Chondrocyte (in vitro differentiated cells): ENCODE measurements at regions not wholly inside any gene's neighbourhood (a gene's known extent, or its start where the extent isn't known, plus 50 kb on each side); places are given as distances from the start of the nearest gene placed in this dataset.

ENCODE experiments used
- DNase-seq: peaks from one replicate; pipeline ENCODE4 v3.0.0; 2021; ENCODE audit warnings: mixed read lengths, low spot score
- H3K27ac Mint-ChIP-seq: one replicate; pipeline ENCODE4 v1.8.0; 2021; ENCODE audit warnings: mild to moderate bottlenecking, moderate library complexity, mixed read lengths; ENCODE audit not compliant: unreplicated experiment
- H3K27me3 Mint-ChIP-seq: 2 replicates; pipeline ENCODE4 v1.8.0; 2021; ENCODE audit warnings: low read depth, mixed read lengths
- H3K36me3 Mint-ChIP-seq: 2 replicates; pipeline ENCODE4 v1.8.0; 2021; ENCODE audit warnings: low read depth, mixed read lengths
- H3K4me1 Mint-ChIP-seq: 2 replicates; pipeline ENCODE4 v1.8.0; 2021; ENCODE audit warnings: low read depth, mild to moderate bottlenecking, mixed read lengths
- H3K4me3 Mint-ChIP-seq: one replicate; pipeline ENCODE4 v1.8.0; 2021; ENCODE audit warnings: mild to moderate bottlenecking, moderate library complexity, mixed read lengths; ENCODE audit not compliant: unreplicated experiment
- H3K9me3 Mint-ChIP-seq: 2 replicates; pipeline ENCODE4 v1.8.0; 2021; ENCODE audit warnings: low read depth, mixed read lengths
- TF ChIP-seq, protein P1 (sequence below): fragments of 200-600 bp; sonication (generic); IDR thresholded peaks from 2 replicates; pipeline ENCODE4 v1.5.0; 2021; ENCODE audit warnings: antibody characterized with exemption, mild to moderate bottlenecking, moderate library complexity

DNA sequence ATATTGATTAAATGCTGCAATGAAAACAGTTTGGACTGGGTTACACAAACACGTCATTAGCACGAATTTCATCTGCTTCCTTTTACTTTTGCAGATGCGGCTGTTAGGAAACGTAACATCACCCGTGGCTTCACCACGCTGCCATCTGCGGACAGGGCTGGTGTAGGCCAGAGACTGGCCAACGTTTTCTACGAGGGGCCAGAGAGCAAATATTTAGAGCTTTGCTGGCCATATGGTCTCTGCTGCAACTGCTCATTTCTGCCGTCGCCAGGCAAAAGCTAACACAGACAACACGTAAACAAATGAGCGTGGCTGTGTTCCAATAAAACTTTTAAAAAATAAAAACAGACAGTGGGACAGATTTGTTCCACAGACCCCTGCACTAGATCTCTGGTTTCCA, 96.6 kb downstream of the ENGASE start:
- Mint-ChIP-seq H3K27me3 (peaks cover 38% of the 10 kb centered on the region), H3K4me1 (no peaks in the 10 kb centered on the region), H3K9me3 (no peaks in the 10 kb centered on the region), H3K36me3 (no peaks in the 10 kb centered on the region), H3K27ac (no peak overlapping the region), H3K4me3 (no peak overlapping the region)
- no peak for DNase-seq
- TF ChIP-seq, protein P1, sequence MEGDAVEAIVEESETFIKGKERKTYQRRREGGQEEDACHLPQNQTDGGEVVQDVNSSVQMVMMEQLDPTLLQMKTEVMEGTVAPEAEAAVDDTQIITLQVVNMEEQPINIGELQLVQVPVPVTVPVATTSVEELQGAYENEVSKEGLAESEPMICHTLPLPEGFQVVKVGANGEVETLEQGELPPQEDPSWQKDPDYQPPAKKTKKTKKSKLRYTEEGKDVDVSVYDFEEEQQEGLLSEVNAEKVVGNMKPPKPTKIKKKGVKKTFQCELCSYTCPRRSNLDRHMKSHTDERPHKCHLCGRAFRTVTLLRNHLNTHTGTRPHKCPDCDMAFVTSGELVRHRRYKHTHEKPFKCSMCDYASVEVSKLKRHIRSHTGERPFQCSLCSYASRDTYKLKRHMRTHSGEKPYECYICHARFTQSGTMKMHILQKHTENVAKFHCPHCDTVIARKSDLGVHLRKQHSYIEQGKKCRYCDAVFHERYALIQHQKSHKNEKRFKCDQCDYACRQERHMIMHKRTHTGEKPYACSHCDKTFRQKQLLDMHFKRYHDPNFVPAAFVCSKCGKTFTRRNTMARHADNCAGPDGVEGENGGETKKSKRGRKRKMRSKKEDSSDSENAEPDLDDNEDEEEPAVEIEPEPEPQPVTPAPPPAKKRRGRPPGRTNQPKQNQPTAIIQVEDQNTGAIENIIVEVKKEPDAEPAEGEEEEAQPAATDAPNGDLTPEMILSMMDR = no peak

- no peaks in the 10 kb centered on the region for H3K4me1 Mint-ChIP-seq
- H3K4me3 Mint-ChIP-seq = no peak overlapping the region
- no peaks in the 10 kb centered on the region for H3K36me3 Mint-ChIP-seq
- TF ChIP-seq, protein P1 = no peak
- no peak for DNase-seq
- H3K27me3 Mint-ChIP-seq = peaks cover 40% of the 10 kb centered on the region
- H3K27ac Mint-ChIP-seq = no peak overlapping the region
- H3K9me3 Mint-ChIP-seq = no peaks in the 10 kb centered on the region
Observed at GRCh38 chr17:79169861-79170260, 95.2 kb downstream of the ENGASE start.

GRCh38 chr17:79169366-79169765, 94.7 kb downstream of the ENGASE start:
- Mint-ChIP-seq H3K36me3 (no peaks in the 10 kb centered on the region), H3K9me3 (no peaks in the 10 kb centered on the region), H3K4me1 (no peaks in the 10 kb centered on the region), H3K4me3 (no peak overlapping the region), H3K27ac (no peak overlapping the region), H3K27me3 (peaks cover 41% of the 10 kb centered on the region)
- TF ChIP-seq, protein P1 = no peak
- no peak for DNase-seq

- DNase-seq = no peak
- Mint-ChIP-seq H3K27me3 (peaks cover 41% of the 10 kb centered on the region), H3K36me3 (no peaks in the 10 kb centered on the region), H3K27ac (no peak overlapping the region), H3K9me3 (no peaks in the 10 kb centered on the region), H3K4me3 (no peak overlapping the region), H3K4me1 (no peaks in the 10 kb centered on the region)
- TF ChIP-seq, protein P1 = no peak
Observed at GRCh38 chr17:79168486-79169055, 93.9 kb downstream of the ENGASE start.

DNA sequence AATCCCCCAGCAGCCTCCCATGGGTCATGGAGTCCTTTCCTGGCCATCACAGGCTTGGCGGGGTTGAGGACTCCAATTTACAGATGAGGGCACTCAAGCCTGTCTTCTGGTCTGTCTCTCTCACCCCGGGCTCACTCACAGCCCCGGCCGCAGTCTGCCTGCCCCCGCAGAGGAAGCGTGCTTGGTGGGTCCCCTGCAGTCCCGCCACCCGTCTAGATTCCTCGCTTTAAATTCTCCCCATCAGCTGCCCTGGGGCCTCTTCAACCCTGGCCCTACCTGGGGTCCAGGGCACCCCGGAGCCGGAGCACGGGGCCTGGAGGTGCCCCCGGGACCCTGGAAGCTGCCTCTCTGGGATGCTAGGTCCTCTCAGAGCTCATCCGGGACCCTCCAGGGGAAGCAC, 92.9 kb downstream of the ENGASE start:
- no peak overlapping the region for H3K27ac Mint-ChIP-seq
- H3K9me3 Mint-ChIP-seq = no peaks in the 10 kb centered on the region
- TF ChIP-seq, protein P1 = no peak
- H3K4me1 Mint-ChIP-seq = no peaks in the 10 kb centered on the region
- no peak for DNase-seq
- peaks cover 41% of the 10 kb centered on the region for H3K27me3 Mint-ChIP-seq
- no peaks in the 10 kb centered on the region for H3K36me3 Mint-ChIP-seq
- no peak overlapping the region for H3K4me3 Mint-ChIP-seq
